DOHH2 (cell line): ENCODE measurements at regions not wholly inside any gene's neighbourhood (a gene's known extent, or its start where the extent isn't known, plus 50 kb on each side); places are given as distances from the start of the nearest gene placed in this dataset.
A peak's percentile ranks its signal among the peaks of the same experiment; 100 is the strongest.

Experiments
- H3F3A ChIP-seq: fragments of 200-600 bp; sonication (generic), shearing (Covaris generic); 2 replicates; pipeline ENCODE4 v1.6.0; 2016; ENCODE audit warnings: antibody characterized with exemption, mild to moderate bottlenecking; ENCODE audit not compliant: control insufficient read depth, insufficient read depth
- H3K27ac ChIP-seq: fragments of 200-600 bp; sonication (generic); 2 replicates; pipeline ENCODE4 v1.5.1; 2014; ENCODE audit warnings: low read depth, mild to moderate bottlenecking, low read length, moderate library complexity
- H3K27me3 ChIP-seq: fragments of 200-600 bp; sonication (generic); 2 replicates; pipeline ENCODE4 v1.6.1; 2014; ENCODE audit warnings: mild to moderate bottlenecking, low read length, mixed read lengths; ENCODE audit not compliant: control insufficient read depth
- H3K36me3 ChIP-seq: fragments of 200-600 bp; sonication (generic); 2 replicates; pipeline ENCODE4 v1.6.1; 2014; ENCODE audit warnings: mild to moderate bottlenecking, low read length, moderate library complexity, mixed read lengths; ENCODE audit not compliant: control insufficient read depth
- H3K4me1 ChIP-seq: fragments of 200-600 bp; sonication (generic); 2 replicates; pipeline ENCODE4 v1.6.1; 2014; ENCODE audit warnings: mild to moderate bottlenecking, low read length, mixed read lengths; ENCODE audit not compliant: control insufficient read depth
- H3K4me2 ChIP-seq: fragments of 200-600 bp; sonication (generic); 2 replicates; pipeline ENCODE4 v1.6.0; 2014; ENCODE audit warnings: mild to moderate bottlenecking, low read length, moderate library complexity
- H3K4me3 ChIP-seq: fragments of 200-600 bp; sonication (generic); 2 replicates; pipeline ENCODE4 v1.5.1; 2014; ENCODE audit warnings: mild to moderate bottlenecking, low read length, mixed read lengths
- H3K79me2 ChIP-seq: fragments of 200-600 bp; sonication (generic); 2 replicates; pipeline ENCODE4 v1.6.1; 2014; ENCODE audit warnings: mild to moderate bottlenecking, low read length, mixed read lengths; ENCODE audit not compliant: control insufficient read depth
- H3K9me2 ChIP-seq: fragments of 200-600 bp; sonication (generic); replicated peaks from 2 replicates; pipeline ENCODE4 v1.6.1; 2014; ENCODE audit warnings: mild to moderate bottlenecking, low read length, mixed read lengths; ENCODE audit not compliant: control insufficient read depth
- H3K9me3 ChIP-seq: fragments of 200-600 bp; sonication (generic); 2 replicates; pipeline ENCODE4 v1.6.1; 2014; ENCODE audit warnings: antibody characterized with exemption, low read length, mixed read lengths; ENCODE audit not compliant: control insufficient read depth, insufficient read depth
- H4K20me1 ChIP-seq: fragments of 200-600 bp; sonication (generic); 2 replicates; pipeline ENCODE4 v1.6.0; 2014; ENCODE audit warnings: low read depth, mild to moderate bottlenecking, antibody characterized with exemption, low read length, moderate library complexity; ENCODE audit not compliant: control insufficient read depth, insufficient read depth
- CTCF ChIP-seq: fragments of 200-600 bp; sonication (generic); IDR thresholded peaks from one replicate; pipeline ENCODE4 v1.5.1; 2014; ENCODE audit warnings: antibody characterized with exemption, mild to moderate bottlenecking, low read depth, low read length; ENCODE audit not compliant: poor library complexity, severe bottlenecking
- EZH2phosphoT487 ChIP-seq: fragments of 200-600 bp; sonication (generic); IDR thresholded peaks from 2 replicates; pipeline ENCODE4 v1.6.1; 2017; ENCODE audit warnings: borderline replicate concordance, mild to moderate bottlenecking, antibody characterized with exemption, low read length, moderate library complexity, mixed read lengths

GRCh38 chr12:16112612-16113560, 164.6 kb downstream of the SLC15A5 start:
- no peak overlapping the region; the same call in 1 of the 2 replicates for H3K27ac ChIP-seq
- no peaks in the 10 kb centered on the region for H3K79me2 ChIP-seq
- peak overlapping the region; percentile 26 for H3K4me2 ChIP-seq
- no peaks in the 10 kb centered on the region for H3K9me2 ChIP-seq
- H3K9me3 ChIP-seq: no peaks in the 10 kb centered on the region
- H3K4me1 ChIP-seq: peaks cover 28% of the 10 kb centered on the region
- no peaks in the 10 kb centered on the region for H3K27me3 ChIP-seq
- H3K4me3 ChIP-seq: no peak overlapping the region
- no peaks in the 10 kb centered on the region for H4K20me1 ChIP-seq
- TF ChIP-seq EZH2phosphoT487 (no peak), CTCF (no peak)
- H3F3A ChIP-seq: no peaks in the 10 kb centered on the region
- H3K36me3 ChIP-seq: no peaks in the 10 kb centered on the region

DNA sequence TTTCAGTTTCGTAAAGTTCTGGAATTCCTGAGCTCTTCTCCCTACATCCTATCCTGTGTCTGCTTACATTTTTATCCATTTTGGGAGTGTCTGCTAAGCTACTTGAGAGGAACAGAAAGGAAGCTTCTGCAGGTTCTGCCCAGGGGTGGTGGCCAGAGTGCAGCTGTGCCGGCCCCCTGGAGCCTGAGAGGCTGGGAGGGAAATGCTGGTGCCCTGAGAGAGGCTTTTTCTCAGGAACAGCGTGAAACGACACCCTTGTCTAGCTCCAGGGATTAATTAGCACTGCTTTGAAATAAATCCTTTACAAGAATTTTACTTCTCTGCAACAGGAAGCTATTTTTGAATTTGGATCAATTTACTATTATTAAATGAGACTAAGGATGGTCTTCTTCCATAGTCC, 165.4 kb downstream of the SLC15A5 start:
- no peaks in the 10 kb centered on the region for H3K36me3 ChIP-seq
- no peaks in the 10 kb centered on the region for H4K20me1 ChIP-seq
- H3K9me2 ChIP-seq: no peaks in the 10 kb centered on the region
- no peak overlapping the region for H3K4me3 ChIP-seq
- TF ChIP-seq EZH2phosphoT487 (no peak), CTCF (no peak)
- H3K4me1 ChIP-seq: peaks cover 28% of the 10 kb centered on the region
- H3K9me3 ChIP-seq: no peaks in the 10 kb centered on the region
- no peaks in the 10 kb centered on the region for H3K27me3 ChIP-seq
- no peak overlapping the region for H3K27ac ChIP-seq
- no peaks in the 10 kb centered on the region for H3K79me2 ChIP-seq
- no peak overlapping the region for H3K4me2 ChIP-seq
- H3F3A ChIP-seq: no peaks in the 10 kb centered on the region

DNA sequence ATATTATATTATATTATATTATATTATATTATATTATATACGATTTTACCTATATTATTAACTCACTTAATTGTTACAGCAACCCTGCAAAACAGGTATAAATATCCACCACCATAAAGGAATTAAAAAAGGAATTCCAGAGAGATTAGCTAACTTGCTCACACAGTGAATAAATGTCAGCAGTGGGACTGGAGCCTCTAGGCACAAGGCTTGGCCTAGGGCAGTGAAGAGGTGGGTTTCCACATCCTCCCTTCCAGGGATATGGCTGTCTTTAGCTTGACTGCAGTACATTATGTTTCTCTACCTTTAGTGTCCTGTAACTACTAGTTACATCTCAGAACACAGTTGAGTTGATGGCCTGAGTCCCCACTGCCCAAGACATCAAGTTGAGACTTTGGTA, 166.9 kb downstream of the SLC15A5 start:
- TF ChIP-seq CTCF (no peak), EZH2phosphoT487 (no peak)

More for the DNA sequence above, 166.9 kb downstream of the SLC15A5 start:
- no peaks in the 10 kb centered on the region for H3K9me2 ChIP-seq
- no peak overlapping the region for H3K4me2 ChIP-seq
- peaks cover 28% of the 10 kb centered on the region for H3K4me1 ChIP-seq
- no peak overlapping the region for H3K4me3 ChIP-seq
- H3K27me3 ChIP-seq: no peaks in the 10 kb centered on the region
- no peaks in the 10 kb centered on the region for H3F3A ChIP-seq
- H3K79me2 ChIP-seq: no peaks in the 10 kb centered on the region
- H4K20me1 ChIP-seq: no peaks in the 10 kb centered on the region
- H3K9me3 ChIP-seq: no peaks in the 10 kb centered on the region
- no peaks in the 10 kb centered on the region for H3K36me3 ChIP-seq
- H3K27ac ChIP-seq: no peak overlapping the region
